HCT116 (cell line): ENCODE measurements at regions not wholly inside any gene's neighbourhood (a gene's known extent, or its start where the extent isn't known, plus 50 kb on each side); places are given as distances from the start of the nearest gene placed in this dataset.

Source experiments
- ATAC-seq: fragments of 200-7000 bp; cut with Tn5 transposase; 2 replicates; pipeline ENCODE4 v1.9.1; 2020; ENCODE audit warnings: mild to moderate bottlenecking, moderate library complexity
- BruUV-seq: library from RNA; stranded (reverse); fragments of 400-500 nt; replicated peaks from 2 replicates; lab custom pipeline; 2021; lab: Mats Ljungman, UMichigan
- CTCF ChIA-PET: fragments of 300-600 bp; sonication (Branson Sonifier 250); formaldehyde crosslinking; loops from one replicate; lab custom pipeline; 2021; ENCODE audit warnings: antibody characterized with exemption; lab: Charles Lee
- POLR2A ChIA-PET: fragments of 300-600, 350-600 bp; sonication (Branson Sonifier 250); formaldehyde crosslinking; loops from one replicate; lab custom pipeline; 2021; ENCODE audit warnings: antibody characterized with exemption; lab: Charles Lee
- RAD21 ChIA-PET, 2 experiments: fragments of 300-600 bp; sonication (Branson Sonifier 250); formaldehyde crosslinking; loops; one replicate each; lab custom pipeline; 2023; ENCODE audit warnings: low total read pairs in 2 of 2; ENCODE audit not compliant: uncharacterized antibody in 2 of 2, unreplicated experiment in 2 of 2, low non-redundant PET in 1 of 2; lab: Charles Lee
- DNase-seq: peaks from one replicate; pipeline ENCODE4 v3.0.0-alpha.2; 2010; ENCODE audit warnings: low read depth, low spot score
- H2AFZ ChIP-seq: fragments of 200-600 bp; shearing (Covaris generic), sonication (generic); 2 replicates; pipeline ENCODE4 v1.6.1; 2017; ENCODE audit warnings: low read depth, mixed run types, mixed read lengths, antibody characterized with exemption, low read length; ENCODE audit not compliant: poor library complexity, severe bottlenecking
- H3K27ac ChIP-seq: 2 replicates; pipeline ENCODE4 v1.5.1; 2012; ENCODE audit warnings: low read depth, low read length
- H3K27me3 ChIP-seq: fragments of 200-600 bp; sonication (generic); 2 replicates; pipeline ENCODE4 v1.6.1; 2016; ENCODE audit warnings: mixed run types, low read length, mixed read lengths; ENCODE audit not compliant: insufficient read depth
- H3K36me3 ChIP-seq, 2 experiments: fragments of 200-500 bp in 1 of 2; fragments of 200-600 bp in 1 of 2; sonication (Bioruptor generic) in 1 of 2; sonication (generic) in 1 of 2; 2 replicates each; pipeline versions ENCODE4 v1.5.1 to v1.6.1; 2014 to 2016; ENCODE audit warnings: low read length in 2 of 2, inconsistent platforms in 1 of 2, mixed read lengths in 1 of 2, mixed run types in 1 of 2; ENCODE audit not compliant: insufficient read depth in 2 of 2, control insufficient read depth in 1 of 2
- H3K4me1 ChIP-seq, 2 experiments: fragments of 200-600 bp in 1 of 2; sonication (generic) in 1 of 2; 2 replicates each; pipeline versions ENCODE4 v1.5.1 to v1.6.1; 2012 to 2017; ENCODE audit warnings: low read length in 2 of 2, inconsistent platforms in 1 of 2, mild to moderate bottlenecking in 1 of 2, mixed read lengths in 1 of 2, mixed run types in 1 of 2, moderate library complexity in 1 of 2; ENCODE audit not compliant: insufficient read depth in 2 of 2, control insufficient read depth in 1 of 2
- H3K4me2 ChIP-seq: fragments of 200-600 bp; sonication (generic); 2 replicates; pipeline ENCODE4 v1.6.1; 2017; ENCODE audit warnings: mixed run types, low read length, mixed read lengths
- H3K4me3 ChIP-seq, 2 experiments: fragments of 200-600 bp in 1 of 2; sonication (generic) in 1 of 2; replicated peaks in 1 of 2; 2 replicates each; pipeline ENCODE4 v1.5.1; 2011 to 2016; ENCODE audit warnings: low read length in 2 of 2, control low read depth in 1 of 2, low read depth in 1 of 2, mild to moderate bottlenecking in 1 of 2, mixed read lengths in 1 of 2, mixed run types in 1 of 2
- H3K79me2 ChIP-seq: fragments of 200-600 bp; sonication (generic); 2 replicates; pipeline ENCODE4 v1.6.1; 2017; ENCODE audit warnings: mild to moderate bottlenecking, mixed run types, low read length, moderate library complexity, mixed read lengths; ENCODE audit not compliant: insufficient read depth
- H3K9ac ChIP-seq: fragments of 200-600 bp; sonication (generic); 2 replicates; pipeline ENCODE4 v1.6.1; 2016; ENCODE audit warnings: low read length, mixed read lengths
- H3K9me2 ChIP-seq: fragments of 200-600 bp; sonication (generic), shearing (Covaris generic); 2 replicates; pipeline ENCODE4 v1.6.1; 2017; ENCODE audit warnings: mixed run types, mild to moderate bottlenecking, moderate library complexity; ENCODE audit not compliant: insufficient read depth
- H3K9me3 ChIP-seq, 2 experiments: fragments of 200-500 bp in 1 of 2; fragments of 200-600 bp in 1 of 2; sonication (Bioruptor generic) in 1 of 2; sonication (generic) in 1 of 2; 2 replicates each; pipeline ENCODE4 v1.6.1; 2014 to 2017; ENCODE audit warnings: low read length in 2 of 2, mixed read lengths in 2 of 2, inconsistent platforms in 1 of 2, low read depth in 1 of 2, mild to moderate bottlenecking in 1 of 2, mixed run types in 1 of 2, moderate library complexity in 1 of 2; ENCODE audit not compliant: control insufficient read depth in 1 of 2, insufficient read depth in 1 of 2
- H4K20me1 ChIP-seq: fragments of 200-600 bp; sonication (generic), shearing (Covaris generic); 2 replicates; pipeline ENCODE4 v1.6.1; 2017; ENCODE audit warnings: mixed run types, mild to moderate bottlenecking, moderate library complexity; ENCODE audit not compliant: insufficient read depth
- CBX3 ChIP-seq: IDR thresholded peaks from 2 replicates; pipeline ENCODE4 v1.6.1; 2012; ENCODE audit warnings: low read depth
- EZH2 ChIP-seq: fragments of 200-600 bp; sonication (generic); IDR thresholded peaks from 2 replicates; pipeline ENCODE4 v1.6.1; 2017; ENCODE audit warnings: antibody characterized with exemption, mixed run types
- FOSL1 ChIP-seq: IDR thresholded peaks from 2 replicates; pipeline ENCODE4 v1.6.1; 2012; ENCODE audit warnings: low read depth
- JUND ChIP-seq: IDR thresholded peaks from 2 replicates; pipeline ENCODE4 v1.6.1; 2012
- POLR2AphosphoS5 ChIP-seq: IDR thresholded peaks from 2 replicates; pipeline ENCODE4 v1.6.1; 2011; ENCODE audit warnings: mild to moderate bottlenecking, low read depth, low read length, moderate library complexity
- RAD21 ChIP-seq: IDR thresholded peaks from 2 replicates; pipeline ENCODE4 v1.6.1; 2012; ENCODE audit warnings: low read depth, mild to moderate bottlenecking
- SRF ChIP-seq: IDR thresholded peaks from 2 replicates; pipeline ENCODE4 v1.6.1; 2012; ENCODE audit warnings: low read depth
- TCF7L2 ChIP-seq: IDR thresholded peaks from 2 replicates; pipeline ENCODE4 v1.7.0; 2011; ENCODE audit warnings: borderline replicate concordance, inconsistent platforms; ENCODE audit not compliant: insufficient read depth, insufficient read length; ENCODE audit errors: extremely low read depth
- YY1 ChIP-seq: IDR thresholded peaks from 2 replicates; pipeline ENCODE4 v1.6.1; 2011; ENCODE audit warnings: low read length, low read depth, moderate library complexity, mild to moderate bottlenecking; ENCODE audit not compliant: insufficient replicate concordance; ENCODE audit errors: extremely low read depth
- ZFX ChIP-seq: fragments of 450-650 bp; IDR thresholded peaks from 2 replicates; pipeline ENCODE4 v1.6.1; 2017
- ZNF274 ChIP-seq: fragments of 200-500 bp; sonication (Bioruptor generic); IDR thresholded peaks from 2 replicates; pipeline ENCODE4 v1.6.1; 2014; ENCODE audit warnings: mild to moderate bottlenecking, low read depth, low read length, inconsistent platforms
- intact Hi-C: fragments of 100-400 bp; cut with micrococcal nuclease; formaldehyde crosslinking; loops from 2 replicates; pipeline ENCODE4 v1.10.0; 2022
- TF ChIP-seq, protein P1 (sequence below): IDR thresholded peaks from 2 replicates; pipeline ENCODE4 v1.6.1; 2012
- TF ChIP-seq, protein P2 (sequence below): IDR thresholded peaks from 2 replicates; pipeline ENCODE4 v1.6.1; 2011; ENCODE audit warnings: mild to moderate bottlenecking, low read length, moderate library complexity; ENCODE audit not compliant: insufficient replicate concordance; ENCODE audit errors: extremely low read depth
- TF ChIP-seq, protein P3 (sequence below): IDR thresholded peaks from 2 replicates; pipeline ENCODE4 v1.6.1; 2012; ENCODE audit warnings: low read depth
- TF ChIP-seq, protein P4 (sequence below): IDR thresholded peaks from 2 replicates; pipeline ENCODE4 v1.6.1; 2012

DNA sequence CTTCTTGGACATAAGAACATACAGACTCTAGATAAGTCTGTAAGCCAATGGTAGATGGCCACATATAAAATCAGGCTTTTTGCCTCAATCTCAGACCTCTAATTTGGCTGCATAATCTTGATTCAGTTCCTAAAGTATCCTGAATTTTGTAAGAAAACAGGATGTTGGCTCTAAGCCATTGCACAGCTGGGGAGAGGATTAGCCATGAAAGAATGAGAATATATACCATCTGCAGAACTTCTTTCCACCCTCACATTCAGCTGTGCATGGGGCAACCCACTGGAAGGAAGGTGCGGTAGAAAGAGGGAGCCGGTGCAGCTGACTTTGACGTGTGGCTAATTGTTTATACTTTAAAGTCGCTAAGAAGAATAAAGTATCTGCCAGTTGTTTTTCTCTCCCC lies 1061.6 kb upstream of the FAM98A start:
- ATAC-seq (no peak), DNase-seq (no peak)
- TF ChIP-seq SRF (no peak), POLR2AphosphoS5 (no peak), YY1 (no peak), FOSL1 (no peak), JUND (no peak), ZFX (no peak), ZNF274 (no peak), CBX3 (no peak)
- TF ChIP-seq, protein P1, sequence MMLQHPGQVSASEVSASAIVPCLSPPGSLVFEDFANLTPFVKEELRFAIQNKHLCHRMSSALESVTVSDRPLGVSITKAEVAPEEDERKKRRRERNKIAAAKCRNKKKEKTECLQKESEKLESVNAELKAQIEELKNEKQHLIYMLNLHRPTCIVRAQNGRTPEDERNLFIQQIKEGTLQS, result no peak
- no TSS peak for BruUV-seq
- Histone ChIP-seq H3K9me2 (no peaks in the 10 kb centered on the region), H3K27ac (no peak overlapping the region), H3K4me3 (no peak overlapping the region), H3K9me3 (peaks cover 9 to 25% of the 10 kb centered on the region in 2 experiments; a peak in 2 of 4 replicates), H3K79me2 (no peaks in the 10 kb centered on the region), H3K36me3 (no peaks in the 10 kb centered on the region), H3K9ac (no peak overlapping the region), H3K4me1 (no peaks in the 10 kb centered on the region), H3K4me2 (no peak overlapping the region), H2AFZ (no peak overlapping the region), H4K20me1 (no peaks in the 10 kb centered on the region), H3K27me3 (no peaks in the 10 kb centered on the region)
- ChIA-PET CTCF (no interaction called here), RAD21 (no interaction called here), POLR2A (no interaction called here)
- intact Hi-C loops, result no loop called here

DNA sequence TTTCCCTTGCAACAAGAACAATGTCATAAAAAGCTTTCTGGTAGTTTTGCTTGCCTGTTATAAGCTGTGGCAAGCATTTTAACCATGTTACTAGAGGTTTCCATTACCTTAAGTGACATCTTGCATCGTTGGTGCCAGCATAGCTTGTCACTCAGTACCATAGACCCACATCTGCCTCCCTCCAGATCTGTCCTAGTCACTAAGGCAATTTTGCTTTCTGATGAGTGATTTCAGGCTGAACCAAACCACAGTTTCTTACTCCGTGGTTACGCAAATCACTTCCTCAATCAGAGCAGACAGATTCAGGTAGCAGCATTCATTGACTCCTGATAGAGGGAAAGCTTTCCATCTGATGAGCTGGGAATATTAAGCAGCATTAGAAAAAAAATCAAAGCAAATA lies 1057.5 kb upstream of the FAM98A start:
- H3K4me3 ChIP-seq, result no peak overlapping the region
- no peak for DNase-seq
- intact Hi-C loops, result no loop called here
- H3K9me2 ChIP-seq, result no peaks in the 10 kb centered on the region
- no peaks in the 10 kb centered on the region for H3K79me2 ChIP-seq
- no peak overlapping the region for H2AFZ ChIP-seq
- ATAC-seq, result no peak
- RAD21 ChIA-PET, result no interaction called here
- H3K4me2 ChIP-seq, result no peak overlapping the region
- H3K27me3 ChIP-seq, result no peaks in the 10 kb centered on the region
- POLR2A ChIA-PET, result no interaction called here
- no peaks in the 10 kb centered on the region for H4K20me1 ChIP-seq
- H3K4me1 ChIP-seq, result no peaks in the 10 kb centered on the region
- no peak overlapping the region for H3K27ac ChIP-seq
- no peaks in the 10 kb centered on the region for H3K36me3 ChIP-seq
- BruUV-seq, result no TSS peak
- CTCF ChIA-PET, result no interaction called here
- H3K9me3 ChIP-seq, result peaks cover 5 to 9% of the 10 kb centered on the region in 2 experiments; a peak in 2 of 4 replicates
- H3K9ac ChIP-seq, result no peak overlapping the region
- TF ChIP-seq POLR2AphosphoS5 (no peak), RAD21 (no peak), CBX3 (no peak), TCF7L2 (no peak), EZH2 (no peak), ZNF274 (no peak), JUND (no peak), SRF (no peak)
- TF ChIP-seq, protein P2, sequence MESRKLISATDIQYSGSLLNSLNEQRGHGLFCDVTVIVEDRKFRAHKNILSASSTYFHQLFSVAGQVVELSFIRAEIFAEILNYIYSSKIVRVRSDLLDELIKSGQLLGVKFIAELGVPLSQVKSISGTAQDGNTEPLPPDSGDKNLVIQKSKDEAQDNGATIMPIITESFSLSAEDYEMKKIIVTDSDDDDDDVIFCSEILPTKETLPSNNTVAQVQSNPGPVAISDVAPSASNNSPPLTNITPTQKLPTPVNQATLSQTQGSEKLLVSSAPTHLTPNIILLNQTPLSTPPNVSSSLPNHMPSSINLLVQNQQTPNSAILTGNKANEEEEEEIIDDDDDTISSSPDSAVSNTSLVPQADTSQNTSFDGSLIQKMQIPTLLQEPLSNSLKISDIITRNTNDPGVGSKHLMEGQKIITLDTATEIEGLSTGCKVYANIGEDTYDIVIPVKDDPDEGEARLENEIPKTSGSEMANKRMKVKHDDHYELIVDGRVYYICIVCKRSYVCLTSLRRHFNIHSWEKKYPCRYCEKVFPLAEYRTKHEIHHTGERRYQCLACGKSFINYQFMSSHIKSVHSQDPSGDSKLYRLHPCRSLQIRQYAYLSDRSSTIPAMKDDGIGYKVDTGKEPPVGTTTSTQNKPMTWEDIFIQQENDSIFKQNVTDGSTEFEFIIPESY, result no peak
- TF ChIP-seq, protein P3, sequence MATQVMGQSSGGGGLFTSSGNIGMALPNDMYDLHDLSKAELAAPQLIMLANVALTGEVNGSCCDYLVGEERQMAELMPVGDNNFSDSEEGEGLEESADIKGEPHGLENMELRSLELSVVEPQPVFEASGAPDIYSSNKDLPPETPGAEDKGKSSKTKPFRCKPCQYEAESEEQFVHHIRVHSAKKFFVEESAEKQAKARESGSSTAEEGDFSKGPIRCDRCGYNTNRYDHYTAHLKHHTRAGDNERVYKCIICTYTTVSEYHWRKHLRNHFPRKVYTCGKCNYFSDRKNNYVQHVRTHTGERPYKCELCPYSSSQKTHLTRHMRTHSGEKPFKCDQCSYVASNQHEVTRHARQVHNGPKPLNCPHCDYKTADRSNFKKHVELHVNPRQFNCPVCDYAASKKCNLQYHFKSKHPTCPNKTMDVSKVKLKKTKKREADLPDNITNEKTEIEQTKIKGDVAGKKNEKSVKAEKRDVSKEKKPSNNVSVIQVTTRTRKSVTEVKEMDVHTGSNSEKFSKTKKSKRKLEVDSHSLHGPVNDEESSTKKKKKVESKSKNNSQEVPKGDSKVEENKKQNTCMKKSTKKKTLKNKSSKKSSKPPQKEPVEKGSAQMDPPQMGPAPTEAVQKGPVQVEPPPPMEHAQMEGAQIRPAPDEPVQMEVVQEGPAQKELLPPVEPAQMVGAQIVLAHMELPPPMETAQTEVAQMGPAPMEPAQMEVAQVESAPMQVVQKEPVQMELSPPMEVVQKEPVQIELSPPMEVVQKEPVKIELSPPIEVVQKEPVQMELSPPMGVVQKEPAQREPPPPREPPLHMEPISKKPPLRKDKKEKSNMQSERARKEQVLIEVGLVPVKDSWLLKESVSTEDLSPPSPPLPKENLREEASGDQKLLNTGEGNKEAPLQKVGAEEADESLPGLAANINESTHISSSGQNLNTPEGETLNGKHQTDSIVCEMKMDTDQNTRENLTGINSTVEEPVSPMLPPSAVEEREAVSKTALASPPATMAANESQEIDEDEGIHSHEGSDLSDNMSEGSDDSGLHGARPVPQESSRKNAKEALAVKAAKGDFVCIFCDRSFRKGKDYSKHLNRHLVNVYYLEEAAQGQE, result no peak
- TF ChIP-seq, protein P1, result no peak
- TF ChIP-seq, protein P4, sequence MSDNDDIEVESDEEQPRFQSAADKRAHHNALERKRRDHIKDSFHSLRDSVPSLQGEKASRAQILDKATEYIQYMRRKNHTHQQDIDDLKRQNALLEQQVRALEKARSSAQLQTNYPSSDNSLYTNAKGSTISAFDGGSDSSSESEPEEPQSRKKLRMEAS, result no peak
